Left lung (tissue), 4 donors: ENCODE measurements at regions not wholly inside any gene's neighbourhood (a gene's known extent, or its start where the extent isn't known, plus 50 kb on each side); places are given as distances from the start of the nearest gene placed in this dataset.
"Not testable (repeated sequence)": the region's sequence is repeated elsewhere in the genome, so short reads cannot be mapped to it uniquely, and the experiment has no call there.

Experiments
- ATAC-seq: fragments of 200-7000 bp; cut with Tn5 transposase; one replicate; pipeline ENCODE4 v1.9.1; 2020; ENCODE audit warnings: moderate library complexity
- DNase-seq, 4 donors: peaks; one replicate each; pipeline ENCODE4 v3.0.0-alpha.2; 2013 to 2020
- H3K27ac ChIP-seq, 2 donors: fragments of 200-600 bp; sonication (generic) in 1 of 2; one replicate each; pipeline versions ENCODE4 v1.5.0 to v1.8.0; 2020 to 2021
- H3K27me3 ChIP-seq, 2 donors: fragments of 200-600 bp; sonication (generic) in 1 of 2; one replicate each; pipeline versions ENCODE4 v1.5.0 to v1.8.0; 2020 to 2021
- H3K36me3 ChIP-seq, 2 donors: fragments of 200-600 bp; sonication (generic) in 1 of 2; one replicate each; pipeline versions ENCODE4 v1.5.0 to v1.8.0; 2020 to 2021
- H3K4me1 ChIP-seq, 2 donors: fragments of 200-600 bp; one replicate each; pipeline ENCODE4 v1.8.0; 2021
- H3K4me3 ChIP-seq, 2 donors: fragments of 200-600 bp; sonication (generic) in 1 of 2; one replicate each; pipeline versions ENCODE4 v1.5.0 to v1.8.0; 2020 to 2021; ENCODE audit warnings: mild to moderate bottlenecking in 1 of 2
- H3K9me3 ChIP-seq, 2 donors: fragments of 200-600 bp; sonication (generic) in 1 of 2; one replicate each; pipeline versions ENCODE4 v1.5.0 to v1.8.0; 2020 to 2021
- CTCF ChIP-seq, 2 donors: fragments of 200-600 bp; sonication (generic) in 1 of 2; IDR thresholded peaks; one replicate each; pipeline versions ENCODE4 v1.5.0 to v1.8.0; 2021; ENCODE audit warnings: antibody characterized with exemption in 2 of 2
- intact Hi-C, 2 donors: fragments of 100-400 bp; cut with DNase I; formaldehyde crosslinking; loops; one replicate each; pipeline versions ENCODE4 v1.11.2 to v1.14.2; 2022
- donor health status: DM: no; HTN: yes; CAD: no.
- donor health status: DM: no; HTN: no; CAD: no.

DNA sequence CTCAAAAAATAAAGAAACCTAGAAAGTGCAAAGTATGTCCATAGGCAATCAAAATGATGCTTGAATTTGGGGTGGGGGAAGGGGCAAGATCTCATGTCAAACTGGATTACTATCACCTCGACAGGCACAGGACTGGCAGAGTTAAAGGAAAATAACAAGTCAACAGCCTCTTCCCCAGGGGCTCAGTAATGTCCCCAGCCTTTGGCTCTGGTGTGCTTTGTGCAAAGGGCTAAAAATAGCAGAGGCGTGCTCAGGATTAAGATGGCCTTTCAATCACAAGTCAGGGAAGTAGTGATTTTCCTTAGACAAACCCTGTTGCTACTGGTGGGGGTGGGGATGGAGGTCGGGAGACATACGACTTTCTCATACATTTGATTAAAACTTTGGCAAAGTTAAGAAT is 63.5 kb upstream of the OLIG2 start:
- no peak for ATAC-seq
- intact Hi-C loops = no loop called here
- no peak for DNase-seq
- H3K4me1 ChIP-seq = no peaks in the 10 kb centered on the region
- H3K27me3 ChIP-seq = peaks cover 5 to 61% of the 10 kb centered on the region in 2 donors
- no peak for TF ChIP-seq CTCF (IDR thresholded peaks at IDR 0.05)
- no peaks in the 10 kb centered on the region for H3K36me3 ChIP-seq
- no peak overlapping the region for H3K27ac ChIP-seq
- H3K9me3 ChIP-seq = no peaks in the 10 kb centered on the region
- H3K4me3 ChIP-seq = no peak overlapping the region

GRCh38 chr21:32965129-32965680 is 60.5 kb upstream of the OLIG2 start:
- TF ChIP-seq CTCF (IDR thresholded peaks at IDR 0.05) = no peak
- no peak overlapping the region for H3K27ac ChIP-seq
- H3K4me1 ChIP-seq = no peaks in the 10 kb centered on the region
- intact Hi-C loops = no loop called here
- no peak for ATAC-seq
- H3K4me3 ChIP-seq = no peak overlapping the region
- no peak for DNase-seq
- H3K36me3 ChIP-seq = no peaks in the 10 kb centered on the region
- H3K9me3 ChIP-seq = no peaks in the 10 kb centered on the region
- H3K27me3 ChIP-seq = peaks cover 5 to 33% of the 10 kb centered on the region in 2 donors

GRCh38 chr21:32966120-32966519 is 59.6 kb upstream of the OLIG2 start:
- Histone ChIP-seq H3K4me1 (no peaks in the 10 kb centered on the region), H3K27ac (no peak overlapping the region), H3K36me3 (no peaks in the 10 kb centered on the region), H3K27me3 (peaks cover 5 to 26% of the 10 kb centered on the region in 2 donors), H3K4me3 (no peak overlapping the region), H3K9me3 (no peaks in the 10 kb centered on the region)
- ATAC-seq (no peak), DNase-seq (no peak)
- intact Hi-C loops = no loop called here
- TF ChIP-seq CTCF (IDR thresholded peaks at IDR 0.05) = no peak

DNA sequence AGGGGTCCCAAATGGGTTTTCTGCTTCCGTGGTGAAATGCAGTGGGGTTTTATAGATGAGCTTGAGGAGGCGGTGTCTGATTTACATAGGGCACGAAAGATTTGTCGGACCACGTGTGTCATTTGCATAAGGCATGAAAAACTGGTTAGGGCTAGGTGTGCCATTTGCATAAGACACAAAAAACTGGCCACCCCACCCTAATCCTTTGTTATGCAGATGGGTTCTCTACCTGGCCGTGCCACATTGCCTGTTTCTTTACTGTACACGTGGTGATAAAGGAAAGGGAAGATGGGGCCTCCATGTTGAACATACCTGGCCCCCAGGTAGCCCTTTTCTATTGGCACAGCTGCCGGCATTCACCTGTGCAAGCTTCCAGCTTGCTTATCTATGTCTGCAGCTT is 57.6 kb upstream of the OLIG2 start:
- H3K4me1 ChIP-seq, H3K27ac ChIP-seq, H3K9me3 ChIP-seq, DNase-seq, intact Hi-C loops, H3K36me3 ChIP-seq, H3K4me3 ChIP-seq, ATAC-seq: not testable (repeated sequence)
- H3K27me3 ChIP-seq = peaks cover 0 to 12% of the 10 kb centered on the region in 2 donors

- TF ChIP-seq CTCF (IDR thresholded peaks at IDR 0.05) = no peak
- ATAC-seq = no peak
These were observed 51.1 kb upstream of the OLIG2 start for GRCh38 chr21:32974653-32975052.

DNA sequence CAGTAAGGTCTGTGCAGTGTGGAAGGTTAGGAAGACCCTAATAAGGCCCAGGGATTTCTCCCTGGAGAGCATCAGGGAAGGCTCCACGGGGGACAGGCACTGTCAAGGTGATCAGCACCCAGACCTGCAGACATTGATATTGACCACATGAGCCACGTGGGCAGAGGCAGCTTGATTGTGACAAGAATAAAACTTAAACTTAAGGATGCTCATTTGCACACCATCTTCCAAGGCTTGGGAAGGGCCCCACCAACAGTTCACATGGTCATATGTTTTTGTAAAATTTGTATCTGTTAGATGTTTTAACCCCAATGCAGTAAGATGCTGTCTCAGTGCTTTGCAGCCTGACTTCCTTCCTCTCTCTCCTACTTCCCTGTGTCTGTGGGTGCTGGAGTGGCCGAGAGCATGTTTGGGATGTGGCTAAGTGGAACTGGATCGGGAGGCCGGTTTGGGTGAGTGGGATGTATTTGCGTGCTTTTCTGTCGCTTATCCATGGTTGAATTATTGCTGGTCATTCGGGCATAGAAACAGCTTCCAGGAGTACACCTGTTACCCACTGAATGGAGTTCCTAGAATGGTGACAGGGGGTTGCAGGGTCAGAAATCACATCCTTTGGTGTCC is 49.8 kb upstream of the OLIG2 start:
- H3K36me3 ChIP-seq = no peaks in the 10 kb centered on the region

More at GRCh38 chr21:32974653-32975052, 51.1 kb upstream of the OLIG2 start:
- H3K4me1 ChIP-seq = no peaks in the 10 kb centered on the region
- intact Hi-C loops = no loop called here
- H3K27ac ChIP-seq = no peak overlapping the region
- H3K27me3 ChIP-seq = peaks cover 0 to 26% of the 10 kb centered on the region in 2 donors
- H3K36me3 ChIP-seq = no peaks in the 10 kb centered on the region
- DNase-seq = no peak
- no peak overlapping the region for H3K4me3 ChIP-seq
- H3K9me3 ChIP-seq = no peaks in the 10 kb centered on the region

More for the DNA sequence above, 49.8 kb upstream of the OLIG2 start:
- DNase-seq (peak in 1 of 4 donors; percentile 20), ATAC-seq (no peak)
- Histone ChIP-seq H3K9me3 (no peaks in the 10 kb centered on the region), H3K4me3 (no peak overlapping the region), H3K27ac (no peak overlapping the region), H3K27me3 (peaks cover 0 to 27% of the 10 kb centered on the region in 2 donors), H3K4me1 (no peaks in the 10 kb centered on the region)
- intact Hi-C loops = no loop called here
- no peak for TF ChIP-seq CTCF (IDR thresholded peaks at IDR 0.05)
